ENCODE measurements at regions not wholly inside any gene's neighbourhood (a gene's known extent, or its start where the extent isn't known, plus 50 kb on each side); places are given as distances from the start of the nearest gene placed in this dataset.
"Not testable (repeated sequence)": the region's sequence is repeated elsewhere in the genome, so short reads cannot be mapped to it uniquely, and the experiment has no call there.

DNA sequence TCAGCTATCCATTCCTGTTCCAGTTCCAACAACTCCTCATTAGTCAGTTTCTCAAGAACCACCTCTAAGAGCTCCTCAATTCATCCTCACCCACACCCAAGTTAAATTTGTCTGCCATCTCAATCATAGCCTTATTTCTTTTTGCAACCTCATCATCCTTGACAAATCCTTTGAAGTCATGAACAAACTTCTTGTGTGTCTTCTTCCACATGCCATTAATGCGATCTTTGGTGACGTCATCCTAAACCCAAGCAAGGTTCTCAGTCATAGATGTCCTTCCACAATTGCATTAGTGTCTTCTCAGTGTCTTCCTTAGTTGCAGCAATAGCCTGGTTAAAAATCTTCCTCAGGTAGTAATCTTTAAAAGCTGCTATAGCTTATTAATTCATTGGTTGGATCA is 71.2 kb upstream of the FSIP2 start:
- DNase-seq, result no peak

DNA sequence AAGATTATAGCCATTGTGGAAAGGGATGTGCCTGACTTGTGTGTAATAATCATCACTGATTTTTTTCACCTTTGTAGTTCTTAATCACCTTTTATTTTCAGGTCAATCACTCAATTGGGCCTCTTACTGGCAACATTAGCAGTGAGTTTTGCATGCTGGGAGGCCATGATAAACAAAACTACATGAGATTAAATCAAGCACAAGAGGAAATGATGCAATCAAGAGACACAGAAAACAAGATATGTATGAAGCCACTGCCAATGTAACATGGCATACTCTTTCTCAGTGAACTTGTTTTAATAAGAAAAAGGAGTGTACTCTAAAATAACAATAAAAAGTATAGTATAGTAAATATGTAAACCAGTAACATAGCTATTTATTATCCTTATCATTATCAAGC is 69.9 kb upstream of the FSIP2 start:
- DNase-seq, result no peak

DNA sequence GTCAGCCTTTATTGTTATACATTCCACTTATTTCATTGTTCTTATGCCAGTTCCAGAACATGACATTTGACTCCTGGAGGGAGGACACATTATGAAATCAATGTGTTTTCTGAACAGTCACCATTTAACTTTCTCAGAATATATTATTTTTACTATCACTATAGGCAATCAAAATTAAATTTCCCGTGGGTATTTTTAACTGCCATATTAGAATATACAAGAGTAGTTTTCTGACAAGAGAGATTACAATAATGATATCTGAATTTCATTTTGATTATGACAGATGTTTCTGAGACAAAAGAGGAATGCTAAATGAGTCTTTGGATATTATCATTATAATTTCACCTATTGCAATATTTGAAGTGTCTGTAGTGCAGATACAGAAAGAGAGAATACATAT is 64.4 kb upstream of the FSIP2 start:
- DNase-seq, result no peak

DNA sequence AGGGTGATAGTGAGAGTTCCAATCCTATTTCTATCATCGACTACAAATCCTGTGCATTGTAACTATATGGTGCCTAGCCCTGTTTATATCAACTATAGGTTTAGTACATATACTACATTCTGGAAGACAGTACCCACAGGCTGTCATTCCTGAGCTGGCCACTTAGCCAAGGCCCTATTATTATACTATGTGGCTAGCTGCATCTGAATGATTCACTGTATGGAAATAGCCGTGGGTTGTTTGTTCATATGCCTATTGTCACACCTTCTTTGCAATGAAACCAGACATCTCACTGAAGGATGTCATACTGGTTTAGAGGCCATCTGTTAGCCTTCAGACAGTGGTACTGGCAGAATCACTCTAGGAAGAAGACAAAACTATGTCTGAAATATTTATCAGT is 62.3 kb upstream of the FSIP2 start:
- DNase-seq, result no peak

DNA sequence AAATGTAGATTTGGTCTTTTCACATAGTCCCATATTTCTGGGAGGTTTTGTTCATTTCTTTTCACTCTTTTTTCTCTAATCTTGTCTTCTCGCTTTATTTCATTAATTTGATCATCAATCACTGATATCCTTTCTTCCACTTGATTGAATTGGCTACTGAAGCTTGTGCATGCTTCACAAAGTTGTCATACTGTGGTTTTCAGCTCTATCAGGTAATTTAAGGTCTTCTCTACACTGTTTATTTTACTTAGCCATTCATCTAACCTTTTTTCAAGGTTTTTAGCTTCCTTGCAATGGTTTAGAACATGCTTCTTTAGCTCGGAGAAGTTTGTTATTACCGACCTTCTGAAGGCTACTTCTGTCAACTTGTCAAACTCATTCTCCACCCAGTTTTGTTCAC is 51.6 kb upstream of the FSIP2 start:
- not testable (repeated sequence) for DNase-seq

DNA sequence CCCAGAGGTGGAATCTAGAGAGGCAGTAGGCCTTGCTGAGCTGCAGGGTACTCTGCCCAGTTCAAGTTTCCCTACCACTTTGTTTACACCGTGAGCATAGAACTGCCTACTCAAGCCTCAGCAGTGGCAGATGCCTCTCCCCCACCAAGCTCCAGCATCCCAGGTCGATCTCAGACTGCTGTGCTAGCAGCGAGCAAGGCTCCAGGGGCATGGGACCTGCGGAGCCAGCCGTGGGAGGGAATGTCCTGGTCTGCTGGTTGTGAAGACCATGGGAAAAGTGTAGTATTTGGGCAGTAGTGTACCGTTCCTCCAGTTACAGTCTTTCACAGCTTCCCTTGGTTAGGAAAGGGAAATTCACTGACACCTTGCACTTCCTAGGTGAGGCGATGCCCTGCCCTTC is 50.6 kb upstream of the FSIP2 start:
- DNase-seq, result no peak
